ENCODE measurements at regions not wholly inside any gene's neighbourhood (a gene's known extent, or its start where the extent isn't known, plus 50 kb on each side); places are given as distances from the start of the nearest gene placed in this dataset.

DNA sequence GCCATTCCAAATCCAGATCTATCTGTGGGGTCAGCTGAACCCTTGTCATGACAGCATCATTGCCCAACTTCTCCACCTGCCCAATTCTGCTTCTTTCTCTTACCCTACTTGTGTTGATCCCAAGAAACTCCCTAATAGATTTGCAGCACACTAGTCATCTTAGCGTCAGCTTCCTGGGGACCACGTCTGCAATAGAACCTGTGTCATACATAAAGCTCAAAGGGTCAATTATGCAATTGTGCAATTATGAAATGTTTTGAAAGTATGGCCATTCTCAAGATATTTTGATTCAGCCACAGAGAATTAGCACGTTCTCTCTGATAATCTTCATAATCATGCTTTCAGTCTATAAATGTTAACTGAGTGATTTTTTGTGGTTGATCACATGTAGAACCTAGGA, 87.4 kb upstream of the PAPPA start:
- Mint-ChIP-seq H3K27me3 (ENCODE audit: low read depth) (no peaks in the 10 kb centered on the region), H3K36me3 (no peaks in the 10 kb centered on the region), H3K4me1 (no peaks in the 10 kb centered on the region), H3K4me3 (no peak overlapping the region), H3K27ac (no peak overlapping the region), H3K9me3 (no peaks in the 10 kb centered on the region)
- TF ChIP-seq E2F5 (CRISPR knock-in tag; IDR thresholded peaks at IDR 0.05) = no peak
- TF ChIP-seq, protein P1, sequence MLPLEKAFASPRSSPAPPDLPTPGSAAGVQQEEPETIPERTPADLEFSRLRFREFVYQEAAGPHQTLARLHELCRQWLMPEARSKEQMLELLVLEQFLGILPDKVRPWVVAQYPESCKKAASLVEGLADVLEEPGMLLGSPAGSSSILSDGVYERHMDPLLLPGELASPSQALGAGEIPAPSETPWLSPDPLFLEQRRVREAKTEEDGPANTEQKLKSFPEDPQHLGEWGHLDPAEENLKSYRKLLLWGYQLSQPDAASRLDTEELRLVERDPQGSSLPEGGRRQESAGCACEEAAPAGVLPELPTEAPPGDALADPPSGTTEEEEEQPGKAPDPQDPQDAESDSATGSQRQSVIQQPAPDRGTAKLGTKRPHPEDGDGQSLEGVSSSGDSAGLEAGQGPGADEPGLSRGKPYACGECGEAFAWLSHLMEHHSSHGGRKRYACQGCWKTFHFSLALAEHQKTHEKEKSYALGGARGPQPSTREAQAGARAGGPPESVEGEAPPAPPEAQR (CRISPR knock-in tag; IDR thresholded peaks at IDR 0.05) = no peak
- TF ChIP-seq, protein P2, sequence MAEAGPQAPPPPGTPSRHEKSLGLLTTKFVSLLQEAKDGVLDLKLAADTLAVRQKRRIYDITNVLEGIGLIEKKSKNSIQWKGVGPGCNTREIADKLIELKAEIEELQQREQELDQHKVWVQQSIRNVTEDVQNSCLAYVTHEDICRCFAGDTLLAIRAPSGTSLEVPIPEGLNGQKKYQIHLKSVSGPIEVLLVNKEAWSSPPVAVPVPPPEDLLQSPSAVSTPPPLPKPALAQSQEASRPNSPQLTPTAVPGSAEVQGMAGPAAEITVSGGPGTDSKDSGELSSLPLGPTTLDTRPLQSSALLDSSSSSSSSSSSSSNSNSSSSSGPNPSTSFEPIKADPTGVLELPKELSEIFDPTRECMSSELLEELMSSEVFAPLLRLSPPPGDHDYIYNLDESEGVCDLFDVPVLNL (CRISPR knock-in tag; IDR thresholded peaks at IDR 0.05; ENCODE audit: borderline replicate concordance, low read depth) = no peak
- TF ChIP-seq NFATC4 (CRISPR knock-in tag; IDR thresholded peaks at IDR 0.05) = no peak
- TF ChIP-seq FOXP4 (CRISPR knock-in tag; IDR thresholded peaks at IDR 0.05) = no peak
- no peak for TF ChIP-seq STAT6 (CRISPR knock-in tag; conservative IDR thresholded peaks at IDR 0.05; ENCODE audit: low read depth)
- no peak for TF ChIP-seq TP53 (CRISPR knock-in tag; IDR thresholded peaks at IDR 0.05)
- TF ChIP-seq, protein P3, sequence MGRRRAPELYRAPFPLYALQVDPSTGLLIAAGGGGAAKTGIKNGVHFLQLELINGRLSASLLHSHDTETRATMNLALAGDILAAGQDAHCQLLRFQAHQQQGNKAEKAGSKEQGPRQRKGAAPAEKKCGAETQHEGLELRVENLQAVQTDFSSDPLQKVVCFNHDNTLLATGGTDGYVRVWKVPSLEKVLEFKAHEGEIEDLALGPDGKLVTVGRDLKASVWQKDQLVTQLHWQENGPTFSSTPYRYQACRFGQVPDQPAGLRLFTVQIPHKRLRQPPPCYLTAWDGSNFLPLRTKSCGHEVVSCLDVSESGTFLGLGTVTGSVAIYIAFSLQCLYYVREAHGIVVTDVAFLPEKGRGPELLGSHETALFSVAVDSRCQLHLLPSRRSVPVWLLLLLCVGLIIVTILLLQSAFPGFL (CRISPR knock-in tag; IDR thresholded peaks at IDR 0.05; ENCODE audit: borderline replicate concordance) = no peak
- no peak for TF ChIP-seq NFE2L1 (CRISPR knock-in tag; IDR thresholded peaks at IDR 0.05)
- TF ChIP-seq ZNF263 (CRISPR knock-in tag; IDR thresholded peaks at IDR 0.05; ENCODE audit: low read depth) = no peak
- no peak for TF ChIP-seq OVOL2 (CRISPR knock-in tag; IDR thresholded peaks at IDR 0.05; ENCODE audit: borderline replicate concordance)
- TF ChIP-seq SMAD4 (CRISPR knock-in tag; IDR thresholded peaks at IDR 0.05) = no peak
- no peak for TF ChIP-seq ZNF671 (CRISPR knock-in tag; IDR thresholded peaks at IDR 0.05)
- POLR2A ChIA-PET = no interaction called here
- DNase-seq (ENCODE audit: low spot score) = no peak
- CTCF ChIA-PET = no interaction called here
- ATAC-seq = no peak

DNA sequence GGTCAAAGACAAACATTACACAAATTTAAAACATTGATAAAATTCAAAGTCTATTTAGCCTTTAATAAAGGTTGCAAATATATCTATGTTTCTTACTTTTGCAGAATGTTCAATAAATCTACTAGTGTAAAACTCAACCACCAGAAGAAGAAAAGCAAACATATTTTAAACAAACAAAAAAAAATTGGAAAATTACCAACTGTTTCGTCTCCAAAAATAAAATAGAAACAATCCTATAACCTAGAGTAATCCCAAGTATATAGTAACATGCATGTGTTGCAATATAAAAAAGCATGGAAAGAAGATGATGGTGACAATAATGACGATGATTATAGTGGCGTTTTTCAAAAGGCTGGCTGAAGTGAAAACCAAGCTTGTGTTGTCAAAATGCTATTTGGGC, 86.0 kb upstream of the PAPPA start:
- Mint-ChIP-seq H3K9me3 (no peaks in the 10 kb centered on the region), H3K4me3 (no peak overlapping the region), H3K36me3 (no peaks in the 10 kb centered on the region), H3K27ac (no peak overlapping the region), H3K4me1 (no peaks in the 10 kb centered on the region), H3K27me3 (ENCODE audit: low read depth) (no peaks in the 10 kb centered on the region)
- no peak for DNase-seq (ENCODE audit: low spot score)
- no peak for ATAC-seq
- CTCF ChIA-PET = interaction anchor here (0.6 kb wide), 1 partner anchor 912 kb away, joined by 3 read pairs; no protein-coding TSS in a partner anchor
- TF ChIP-seq, protein P4, sequence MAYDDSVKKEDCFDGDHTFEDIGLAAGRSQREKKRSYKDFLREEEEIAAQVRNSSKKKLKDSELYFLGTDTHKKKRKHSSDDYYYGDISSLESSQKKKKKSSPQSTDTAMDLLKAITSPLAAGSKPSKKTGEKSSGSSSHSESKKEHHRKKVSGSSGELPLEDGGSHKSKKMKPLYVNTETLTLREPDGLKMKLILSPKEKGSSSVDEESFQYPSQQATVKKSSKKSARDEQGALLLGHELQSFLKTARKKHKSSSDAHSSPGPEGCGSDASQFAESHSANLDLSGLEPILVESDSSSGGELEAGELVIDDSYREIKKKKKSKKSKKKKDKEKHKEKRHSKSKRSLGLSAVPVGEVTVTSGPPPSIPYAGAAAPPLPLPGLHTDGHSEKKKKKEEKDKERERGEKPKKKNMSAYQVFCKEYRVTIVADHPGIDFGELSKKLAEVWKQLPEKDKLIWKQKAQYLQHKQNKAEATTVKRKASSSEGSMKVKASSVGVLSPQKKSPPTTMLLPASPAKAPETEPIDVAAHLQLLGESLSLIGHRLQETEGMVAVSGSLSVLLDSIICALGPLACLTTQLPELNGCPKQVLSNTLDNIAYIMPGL (CRISPR knock-in tag; IDR thresholded peaks at IDR 0.05) = no peak
- TF ChIP-seq, protein P1 (CRISPR knock-in tag; IDR thresholded peaks at IDR 0.05) = no peak
- no peak for TF ChIP-seq SMAD4 (CRISPR knock-in tag; IDR thresholded peaks at IDR 0.05)
- no peak for TF ChIP-seq SOX15 (CRISPR knock-in tag; IDR thresholded peaks at IDR 0.05)
- TF ChIP-seq, protein P5, sequence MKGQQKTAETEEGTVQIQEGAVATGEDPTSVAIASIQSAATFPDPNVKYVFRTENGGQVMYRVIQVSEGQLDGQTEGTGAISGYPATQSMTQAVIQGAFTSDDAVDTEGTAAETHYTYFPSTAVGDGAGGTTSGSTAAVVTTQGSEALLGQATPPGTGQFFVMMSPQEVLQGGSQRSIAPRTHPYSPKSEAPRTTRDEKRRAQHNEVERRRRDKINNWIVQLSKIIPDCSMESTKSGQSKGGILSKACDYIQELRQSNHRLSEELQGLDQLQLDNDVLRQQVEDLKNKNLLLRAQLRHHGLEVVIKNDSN (CRISPR knock-in tag; IDR thresholded peaks at IDR 0.05) = no peak
- TF ChIP-seq TEAD1 (CRISPR knock-in tag; IDR thresholded peaks at IDR 0.05) = no peak
- POLR2A ChIA-PET = no interaction called here
